ENCODE measurements at regions not wholly inside any gene's neighbourhood (a gene's known extent, or its start where the extent isn't known, plus 50 kb on each side); places are given as distances from the start of the nearest gene placed in this dataset.

DNA sequence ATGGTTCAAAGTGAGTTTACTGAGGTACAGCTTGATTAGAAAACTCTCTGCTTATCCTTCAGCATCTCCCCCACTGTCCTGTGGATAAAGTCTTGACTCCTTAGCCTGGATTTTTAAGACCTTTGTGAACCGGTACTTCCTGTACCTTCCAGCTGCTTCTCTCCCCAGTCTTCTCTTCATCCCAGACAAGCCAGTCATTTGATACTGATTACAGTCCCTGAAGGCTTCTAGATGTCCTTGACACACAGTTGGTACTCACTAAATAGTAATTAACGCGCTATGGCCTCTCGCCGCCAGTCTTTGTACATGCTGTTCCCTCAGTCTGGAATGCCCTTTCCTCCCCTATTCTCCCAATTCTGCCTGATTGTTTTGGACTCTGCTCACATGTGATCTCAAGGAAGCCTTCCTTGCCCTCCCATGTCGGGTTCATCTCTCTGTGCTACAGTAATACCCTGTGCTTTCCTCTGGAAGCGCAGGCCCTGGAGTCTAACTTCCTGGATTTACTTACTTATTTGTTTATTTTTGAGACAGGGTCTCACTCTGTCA is 50.6 kb upstream of the PTGR2 start:
- ATAC-seq (no peak), DNase-seq (no peak)
- Mint-ChIP-seq H3K36me3 (ENCODE audit: low read depth) (no peaks in the 10 kb centered on the region), H3K4me3 (no peak overlapping the region), H3K4me1 (peaks cover 4% of the 10 kb centered on the region), H3K9me3 (no peaks in the 10 kb centered on the region), H3K27ac (no peak overlapping the region), H3K27me3 (no peaks in the 10 kb centered on the region)

DNA sequence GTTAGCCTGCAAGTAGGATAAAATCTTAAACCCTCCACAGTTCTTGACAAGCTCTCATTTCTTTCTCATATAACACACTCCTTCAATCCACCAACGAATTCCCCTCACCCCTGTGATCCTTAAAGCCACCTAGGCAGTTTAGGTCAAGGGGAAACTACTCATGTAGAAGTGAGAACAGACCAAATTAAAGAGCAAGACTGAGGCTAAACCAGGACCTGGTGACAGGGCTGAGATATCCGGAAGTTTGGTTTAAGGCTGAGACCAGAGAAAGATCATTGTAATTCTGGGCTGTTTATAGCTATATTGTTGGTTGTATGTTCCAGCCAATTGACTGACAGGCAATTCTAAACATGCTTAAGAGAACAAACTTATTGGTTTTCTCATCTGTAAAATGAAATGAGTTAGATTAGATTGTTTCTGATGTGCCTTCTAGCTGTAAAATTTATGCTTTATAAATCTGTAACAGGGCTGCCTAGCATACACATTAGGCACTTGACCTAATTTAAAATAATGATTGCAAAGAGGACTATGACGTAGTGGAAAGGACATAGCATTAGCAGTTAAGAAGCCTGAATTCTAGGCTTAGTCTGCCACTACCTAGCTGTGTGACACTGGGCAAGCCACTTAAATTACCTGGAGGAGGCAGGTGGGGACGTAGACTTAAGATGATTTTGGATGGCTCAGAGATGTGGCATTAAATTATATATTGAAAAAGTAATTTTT is 53.9 kb upstream of the PTGR2 start:
- no peak overlapping the region for H3K4me3 Mint-ChIP-seq
- no peak for ATAC-seq
- H3K36me3 Mint-ChIP-seq (ENCODE audit: low read depth): no peaks in the 10 kb centered on the region
- no peaks in the 10 kb centered on the region for H3K9me3 Mint-ChIP-seq
- H3K27me3 Mint-ChIP-seq: no peaks in the 10 kb centered on the region
- H3K4me1 Mint-ChIP-seq: peaks cover 4% of the 10 kb centered on the region
- no peak overlapping the region for H3K27ac Mint-ChIP-seq
- no peak for DNase-seq

DNA sequence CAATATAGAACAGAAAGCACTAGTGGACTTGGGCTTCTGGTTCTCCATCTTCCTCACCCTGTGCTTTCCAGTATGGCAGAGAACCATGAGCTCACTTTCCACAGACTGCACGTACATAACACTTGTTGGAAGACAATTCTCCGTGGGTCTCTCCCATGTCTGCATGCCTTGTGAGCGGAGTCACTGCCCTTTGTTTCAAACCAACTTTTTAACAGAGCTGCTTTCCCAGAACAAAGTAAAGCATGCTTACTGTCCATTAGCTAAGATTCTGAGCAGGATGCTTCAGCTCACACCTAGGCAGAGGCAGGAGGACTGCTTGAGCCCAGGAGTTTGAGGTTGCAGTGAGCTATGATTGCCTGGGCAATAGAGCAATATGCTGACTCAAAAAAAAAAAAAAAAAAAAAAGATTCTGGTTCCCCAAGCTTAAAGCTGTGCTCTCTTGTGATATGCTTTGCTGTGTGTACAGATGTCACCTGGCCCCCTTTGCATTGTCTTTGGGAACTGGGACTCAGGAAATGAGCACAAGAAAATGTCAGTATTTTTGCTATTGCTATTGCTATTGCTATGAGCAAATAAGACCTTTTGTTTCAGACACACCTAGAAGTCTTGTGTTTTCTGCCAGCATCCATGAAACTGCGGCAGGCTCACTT is 54.6 kb upstream of the PTGR2 start:
- no peak for DNase-seq
- Mint-ChIP-seq H3K36me3 (ENCODE audit: low read depth) (no peaks in the 10 kb centered on the region), H3K4me1 (peaks cover 4% of the 10 kb centered on the region), H3K9me3 (no peaks in the 10 kb centered on the region), H3K27me3 (no peaks in the 10 kb centered on the region), H3K27ac (no peak overlapping the region), H3K4me3 (no peak overlapping the region)
- ATAC-seq: no peak

DNA sequence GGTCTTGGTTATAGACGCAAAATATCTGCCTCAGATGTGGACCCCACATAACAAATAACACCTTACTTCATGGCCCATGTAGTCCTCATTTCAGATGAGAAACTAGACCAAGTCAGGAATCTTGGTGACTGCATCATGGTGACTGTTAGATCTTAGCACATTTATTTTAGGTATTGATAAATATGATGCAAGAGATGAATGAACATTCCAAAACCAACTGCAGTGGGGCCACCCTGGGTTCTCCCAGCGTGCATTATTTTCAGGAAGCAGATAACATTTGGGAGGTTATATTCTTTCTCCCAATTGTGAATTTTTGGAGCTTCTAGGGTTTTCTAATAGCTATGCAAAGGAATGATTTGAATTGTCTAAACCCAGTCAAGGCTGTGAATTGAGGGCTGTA is 55.2 kb upstream of the PTGR2 start:
- H3K4me3 Mint-ChIP-seq: no peak overlapping the region
- ATAC-seq (no peak), DNase-seq (no peak)
- peaks cover 4% of the 10 kb centered on the region for H3K4me1 Mint-ChIP-seq
- no peaks in the 10 kb centered on the region for H3K36me3 Mint-ChIP-seq (ENCODE audit: low read depth)
- H3K27me3 Mint-ChIP-seq: no peaks in the 10 kb centered on the region
- no peak overlapping the region for H3K27ac Mint-ChIP-seq
- no peaks in the 10 kb centered on the region for H3K9me3 Mint-ChIP-seq

DNA sequence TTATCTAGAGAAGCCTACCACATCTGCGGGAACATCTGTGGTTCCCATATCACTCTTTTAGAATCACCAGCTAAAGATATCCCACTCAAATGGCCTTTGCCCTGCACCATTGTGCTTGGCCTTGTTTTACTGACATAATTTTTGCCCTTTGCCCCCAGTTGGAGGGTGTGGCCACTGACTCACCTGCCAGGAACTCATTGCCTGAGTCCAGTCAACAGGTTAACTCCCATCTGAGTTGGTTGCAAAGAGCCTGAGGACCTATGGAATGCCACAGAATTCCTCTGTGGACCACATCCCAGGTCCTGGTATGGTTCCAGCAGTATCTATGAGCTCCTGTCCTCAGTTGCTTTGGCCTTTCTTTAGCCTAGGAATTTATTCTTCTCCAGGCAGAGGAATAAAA is 55.7 kb upstream of the PTGR2 start:
- H3K27me3 Mint-ChIP-seq: no peaks in the 10 kb centered on the region
- H3K4me3 Mint-ChIP-seq: no peak overlapping the region
- no peaks in the 10 kb centered on the region for H3K9me3 Mint-ChIP-seq
- ATAC-seq: no peak
- no peaks in the 10 kb centered on the region for H3K36me3 Mint-ChIP-seq (ENCODE audit: low read depth)
- H3K27ac Mint-ChIP-seq: no peak overlapping the region
- H3K4me1 Mint-ChIP-seq: peaks cover 4% of the 10 kb centered on the region
- no peak for DNase-seq

DNA sequence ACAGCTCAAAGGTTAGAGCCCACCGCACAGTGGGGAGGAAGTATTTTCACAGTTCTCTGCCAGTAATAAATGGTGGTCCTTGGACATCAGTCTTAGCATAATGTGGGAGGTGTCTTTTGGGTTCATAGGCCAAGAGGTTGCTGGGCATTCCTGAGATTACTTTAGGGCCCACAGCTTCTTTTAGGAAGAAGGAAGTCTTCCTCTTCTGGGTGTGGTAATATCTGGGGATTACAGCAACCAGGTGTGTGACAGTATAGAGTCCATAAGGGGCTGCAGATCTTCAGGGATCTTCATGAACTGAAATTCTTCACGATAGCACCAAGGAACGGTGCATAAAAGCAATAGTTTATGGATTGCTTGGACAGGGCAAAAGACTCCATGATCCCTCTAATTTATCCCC is 56.2 kb upstream of the PTGR2 start:
- Mint-ChIP-seq H3K4me1 (peaks cover 4% of the 10 kb centered on the region), H3K36me3 (ENCODE audit: low read depth) (no peaks in the 10 kb centered on the region), H3K4me3 (no peak overlapping the region), H3K9me3 (no peaks in the 10 kb centered on the region), H3K27me3 (no peaks in the 10 kb centered on the region), H3K27ac (no peak overlapping the region)
- no peak for ATAC-seq
- no peak for DNase-seq

DNA sequence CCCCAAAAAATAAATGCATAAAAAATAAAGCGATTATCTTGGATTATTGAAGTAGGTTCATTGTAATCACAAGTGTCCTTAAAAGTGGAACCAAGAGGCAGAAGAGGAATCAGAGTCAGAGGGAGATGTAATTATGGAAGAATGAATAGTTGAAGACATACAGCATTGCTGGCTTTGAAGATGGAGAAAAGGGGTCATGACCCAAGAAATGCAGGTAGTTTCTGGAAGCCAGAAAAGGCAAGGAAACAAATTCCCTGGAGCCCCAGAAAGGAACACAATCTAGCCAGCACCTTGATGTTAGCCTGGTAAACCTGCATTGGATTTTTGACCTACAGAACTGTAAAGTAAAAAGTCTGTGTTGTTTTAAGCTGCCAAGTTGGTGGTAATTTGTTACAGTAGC is 57.5 kb upstream of the PTGR2 start:
- DNase-seq (no peak), ATAC-seq (no peak)
- H3K27ac Mint-ChIP-seq: no peak overlapping the region
- no peaks in the 10 kb centered on the region for H3K27me3 Mint-ChIP-seq
- H3K36me3 Mint-ChIP-seq (ENCODE audit: low read depth): no peaks in the 10 kb centered on the region
- no peaks in the 10 kb centered on the region for H3K9me3 Mint-ChIP-seq
- H3K4me3 Mint-ChIP-seq: no peak overlapping the region
- H3K4me1 Mint-ChIP-seq: peaks cover 12% of the 10 kb centered on the region

DNA sequence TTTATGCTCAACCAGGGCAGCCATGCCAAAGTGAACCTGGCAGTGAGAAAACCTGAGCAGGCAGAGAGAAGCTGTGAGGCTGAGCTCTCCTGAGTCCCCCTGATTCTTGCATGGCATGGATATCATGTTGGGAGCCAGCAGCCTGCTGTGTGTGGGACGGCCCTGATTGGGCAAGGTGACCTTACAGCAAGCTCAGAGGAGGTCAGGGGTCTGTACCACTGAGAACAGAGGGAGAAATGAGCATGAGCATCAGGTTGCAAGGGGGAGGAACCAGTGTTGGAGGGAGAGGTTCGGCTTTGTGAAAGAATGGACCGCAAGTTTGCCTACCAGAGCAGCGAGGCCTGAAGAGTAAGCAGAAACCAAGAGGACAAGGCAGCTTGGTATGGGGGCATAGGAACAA is 59.1 kb upstream of the PTGR2 start:
- ATAC-seq (no peak), DNase-seq (no peak)
- no peaks in the 10 kb centered on the region for H3K27me3 Mint-ChIP-seq
- H3K36me3 Mint-ChIP-seq (ENCODE audit: low read depth): no peaks in the 10 kb centered on the region
- no peaks in the 10 kb centered on the region for H3K9me3 Mint-ChIP-seq
- no peak overlapping the region for H3K27ac Mint-ChIP-seq
- no peak overlapping the region for H3K4me3 Mint-ChIP-seq
- H3K4me1 Mint-ChIP-seq: peaks cover 28% of the 10 kb centered on the region

DNA sequence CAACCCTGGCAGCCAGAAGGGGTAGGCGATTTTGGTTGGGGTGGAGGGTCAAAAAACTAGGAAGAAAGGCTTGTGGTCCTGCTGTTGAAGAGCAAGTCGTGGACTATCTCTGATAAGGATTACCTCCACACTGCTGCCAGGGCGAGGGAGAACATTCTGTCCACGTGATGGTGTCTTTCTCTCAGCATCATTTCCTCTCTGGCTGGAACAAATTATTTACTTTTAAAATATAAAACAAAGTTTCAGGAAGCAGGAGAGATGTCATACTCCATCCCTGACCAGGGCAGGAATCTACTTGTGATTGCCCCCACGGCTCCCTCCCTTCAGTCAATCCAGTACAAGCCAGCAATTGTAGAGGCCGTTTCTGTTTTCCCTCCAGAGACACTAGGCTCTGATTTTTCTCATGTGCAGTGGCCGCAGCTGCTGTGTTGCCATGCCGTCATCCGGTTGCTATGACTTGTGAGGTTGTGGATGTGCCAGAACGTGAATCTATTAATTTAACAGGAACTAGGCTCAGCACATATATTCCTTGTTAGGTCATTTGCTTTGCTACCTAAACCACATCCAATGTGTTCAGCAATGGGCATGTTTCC is 61.5 kb upstream of the PTGR2 start:
- no peak overlapping the region for H3K4me3 Mint-ChIP-seq
- no peak for DNase-seq

DNA sequence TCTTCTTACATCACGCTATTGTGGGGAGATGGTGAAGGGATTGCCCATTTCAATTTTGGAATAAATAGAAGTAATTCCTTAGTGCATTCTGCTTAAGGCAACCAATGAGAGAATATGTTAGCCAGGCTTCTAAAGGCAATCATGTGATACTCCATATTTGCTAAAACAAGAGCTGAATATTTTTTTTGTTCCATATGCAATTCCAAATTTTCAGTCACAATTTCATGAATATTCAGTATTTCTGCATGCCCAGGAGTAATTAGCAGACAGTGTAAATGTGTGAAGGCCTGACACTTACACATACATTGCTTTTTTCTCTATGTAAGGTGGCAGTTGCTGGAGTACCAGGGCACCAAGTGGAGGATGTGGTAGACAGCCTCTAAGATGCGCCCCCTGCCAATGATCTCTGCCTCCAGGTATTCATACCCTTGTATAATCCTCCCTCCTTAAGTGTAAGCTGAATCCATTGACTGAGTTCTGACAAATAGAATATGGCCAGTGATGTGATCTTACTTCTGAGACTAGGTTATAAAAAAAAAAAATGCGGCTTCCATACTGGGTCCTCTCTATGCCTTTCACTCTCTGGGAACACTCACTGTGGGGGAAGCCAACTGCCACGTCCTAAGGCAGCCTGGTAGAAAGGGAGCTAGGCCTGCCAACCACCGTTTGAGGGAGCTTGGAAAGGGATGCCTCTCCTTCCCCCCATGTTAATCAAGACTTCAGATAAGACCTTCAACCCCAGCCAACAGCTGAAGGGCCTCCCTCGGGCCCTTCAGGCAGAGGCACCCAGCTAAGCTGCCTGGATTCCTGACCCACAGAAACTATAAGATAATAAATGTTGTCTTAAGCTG is 62.7 kb upstream of the PTGR2 start:
- no peaks in the 10 kb centered on the region for H3K9me3 Mint-ChIP-seq
- peaks cover 3% of the 10 kb centered on the region for H3K36me3 Mint-ChIP-seq (ENCODE audit: low read depth)
- peak overlapping the region; percentile 100 for H3K27ac Mint-ChIP-seq

More for the DNA sequence above, 61.5 kb upstream of the PTGR2 start:
- Mint-ChIP-seq H3K4me1 (peaks cover 36% of the 10 kb centered on the region), H3K27me3 (no peaks in the 10 kb centered on the region), H3K36me3 (ENCODE audit: low read depth) (peaks cover 3% of the 10 kb centered on the region), H3K9me3 (no peaks in the 10 kb centered on the region), H3K27ac (no peak overlapping the region)
- no peak for ATAC-seq

DNA sequence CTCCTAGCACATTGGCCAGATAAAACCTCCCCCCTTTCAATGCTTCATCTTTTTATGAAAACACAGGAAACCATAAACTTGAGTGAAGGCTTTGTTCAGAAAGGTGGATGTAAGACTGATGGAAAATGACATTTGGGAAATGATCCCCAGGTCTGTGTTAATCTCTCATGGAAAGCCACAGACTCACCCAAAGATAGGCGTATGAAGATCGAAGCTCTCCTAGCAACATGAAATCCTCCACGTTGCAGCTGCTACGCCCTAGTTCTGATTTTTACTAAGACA is 63.4 kb upstream of the PTGR2 start:
- Mint-ChIP-seq H3K4me3 (peak overlapping the region; percentile 93), H3K9me3 (no peaks in the 10 kb centered on the region), H3K27me3 (no peaks in the 10 kb centered on the region), H3K36me3 (ENCODE audit: low read depth) (peaks cover 3% of the 10 kb centered on the region), H3K4me1 (peaks cover 54% of the 10 kb centered on the region), H3K27ac (peak overlapping the region; percentile 100)
- ATAC-seq (no peak), DNase-seq (no peak)

More for the DNA sequence above, 62.7 kb upstream of the PTGR2 start:
- no peak for ATAC-seq
- Mint-ChIP-seq H3K4me3 (peak overlapping the region; percentile 93), H3K27me3 (no peaks in the 10 kb centered on the region), H3K4me1 (peaks cover 47% of the 10 kb centered on the region)
- DNase-seq: no peak

DNA sequence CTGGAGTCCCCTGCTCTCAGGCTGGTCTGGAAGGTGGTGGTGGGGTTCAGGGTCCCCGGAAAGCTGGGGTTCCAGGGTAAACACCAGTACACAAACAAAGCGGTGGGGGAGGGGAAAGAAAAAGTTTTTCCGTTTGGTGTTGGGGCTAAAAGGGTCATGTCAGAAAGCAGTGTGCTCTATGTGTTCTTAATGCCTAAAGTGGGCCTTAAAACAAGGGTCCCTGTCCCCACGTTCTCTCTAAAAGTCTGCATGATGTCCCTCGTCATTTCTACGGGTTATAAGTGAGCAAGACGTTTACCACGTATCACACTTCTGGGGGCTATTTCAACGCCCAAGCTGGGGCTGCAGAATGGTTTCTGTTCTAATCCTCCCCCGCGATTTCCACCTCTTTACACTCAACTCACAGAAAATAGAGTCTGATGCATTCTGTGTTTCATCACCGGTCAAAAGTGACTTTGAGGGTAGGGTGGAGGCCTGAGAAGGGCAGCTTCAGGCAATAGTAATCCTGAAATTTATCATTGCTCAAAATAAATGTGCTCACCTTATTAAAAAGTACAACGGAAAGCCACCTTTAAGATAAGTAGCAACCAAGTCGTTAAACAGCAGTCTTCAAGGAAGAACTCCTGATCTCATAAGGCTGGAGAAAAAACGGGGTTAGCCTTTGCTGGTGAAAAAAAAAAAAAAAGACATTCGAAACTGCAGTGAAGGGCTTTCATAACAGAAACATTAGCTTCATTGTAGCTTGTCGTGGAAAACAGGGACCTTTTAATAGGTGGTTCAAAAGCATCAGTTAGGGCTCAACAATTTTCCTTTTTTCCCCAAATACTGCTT is 63.9 kb upstream of the PTGR2 start:
- ATAC-seq (peak; percentile 68), DNase-seq (peak; percentile 66)
- Mint-ChIP-seq H3K36me3 (ENCODE audit: low read depth) (peaks cover 8% of the 10 kb centered on the region), H3K27me3 (no peaks in the 10 kb centered on the region), H3K4me3 (peak overlapping the region; percentile 93), H3K9me3 (no peaks in the 10 kb centered on the region), H3K4me1 (peaks cover 59% of the 10 kb centered on the region), H3K27ac (peak overlapping the region; percentile 100)

DNA sequence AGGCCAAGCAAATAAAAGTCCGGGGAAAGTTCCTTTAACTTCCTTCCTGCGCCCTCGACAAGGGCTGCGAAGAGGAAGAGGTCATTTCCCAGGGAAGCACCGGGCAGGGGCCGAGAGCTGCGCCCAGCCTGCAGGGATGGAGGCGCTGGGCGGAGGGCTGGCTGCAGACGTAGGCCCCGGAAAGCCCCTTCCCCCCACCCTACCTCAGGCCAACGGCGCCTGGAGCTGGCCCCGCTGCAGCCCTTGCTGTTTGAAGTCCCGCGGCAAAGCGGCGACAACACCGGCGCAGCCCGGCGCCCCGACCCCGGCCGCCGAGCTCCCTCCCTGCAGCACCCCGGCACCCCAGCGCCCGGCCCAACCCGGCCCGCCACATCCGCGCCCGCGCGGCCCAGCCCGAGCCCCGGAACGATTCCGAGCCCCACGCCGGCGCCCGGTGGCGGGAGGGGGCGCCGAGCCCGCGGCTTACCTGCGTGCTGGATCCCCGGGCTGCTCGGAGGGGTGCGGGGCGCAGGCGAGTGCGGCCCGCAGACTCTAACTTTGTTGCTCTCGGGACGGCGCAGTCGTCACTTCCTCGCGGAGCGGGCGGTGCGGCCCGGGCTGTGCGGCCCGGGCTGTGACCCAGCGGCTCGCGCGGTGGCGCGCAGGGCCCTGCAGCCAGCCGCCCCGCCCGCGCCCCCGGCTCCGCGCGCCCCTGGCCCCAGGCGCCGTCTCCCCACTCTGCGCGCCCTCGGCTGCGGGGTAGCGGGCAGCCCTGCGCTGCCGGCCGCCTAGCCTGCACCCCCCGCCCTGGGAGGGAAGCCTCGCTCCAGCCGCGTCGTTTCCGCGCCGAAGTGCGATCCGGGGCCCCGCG is 64.8 kb upstream of the PTGR2 start:
- Mint-ChIP-seq H3K9me3 (no peaks in the 10 kb centered on the region), H3K4me3 (peak overlapping the region; percentile 93), H3K36me3 (ENCODE audit: low read depth) (peaks cover 8% of the 10 kb centered on the region), H3K27me3 (no peaks in the 10 kb centered on the region), H3K27ac (peak overlapping the region; percentile 100), H3K4me1 (peaks cover 64% of the 10 kb centered on the region)
- DNase-seq: peak; percentile 65
- peak; percentile 55 for ATAC-seq

All from activated naive CD8-positive, alpha-beta T cell treated with anti-CD3 and anti-CD28 coated beads, Interleukin-2, amount 50 U/mL, for 24 hours (primary cell).